DND-41 (cell line): ENCODE measurements at regions not wholly inside any gene's neighbourhood (a gene's known extent, or its start where the extent isn't known, plus 50 kb on each side); places are given as distances from the start of the nearest gene placed in this dataset.
"Not testable (repeated sequence)": the region's sequence is repeated elsewhere in the genome, so short reads cannot be mapped to it uniquely, and the experiment has no call there.

Experiments used
- CTCF ChIP-seq: IDR thresholded peaks from 2 replicates; pipeline ENCODE4 v1.5.1; 2012; ENCODE audit warnings: borderline replicate concordance, low read length, moderate library complexity, mild to moderate bottlenecking; ENCODE audit not compliant: poor library complexity, severe bottlenecking; ENCODE audit errors: extremely low read depth
- EZH2 ChIP-seq: IDR thresholded peaks from 3 replicates; pipeline ENCODE4 v1.6.1; 2012; ENCODE audit warnings: borderline replicate concordance, low read depth, mild to moderate bottlenecking, moderate library complexity, low read length, inconsistent platforms; ENCODE audit not compliant: severe bottlenecking

GRCh38 chr10:111332174-111332573 lies 255.3 kb downstream of the ADRA2A start:
- not testable (repeated sequence) for TF ChIP-seq EZH2, CTCF
